HepG2 (cell line): ENCODE measurements at regions not wholly inside any gene's neighbourhood (a gene's known extent, or its start where the extent isn't known, plus 50 kb on each side); places are given as distances from the start of the nearest gene placed in this dataset.

Experiments
- ATAC-seq: fragments of 200-7000 bp; cut with Tn5 transposase; 3 replicates; pipeline ENCODE4 v1.9.1; 2020; ENCODE audit warnings: mild to moderate bottlenecking, moderate library complexity
- BruUV-seq: library from RNA; stranded (reverse); fragments of 400-500 nt; replicated peaks from 2 replicates; lab custom pipeline; 2021; lab: Mats Ljungman, UMichigan
- CTCF ChIA-PET: fragments of 300-600 bp; formaldehyde crosslinking; extraction: SDS; loops from one replicate; lab custom pipeline; 2021; ENCODE audit warnings: low total read pairs, inconsistent platforms, low intra/inter-chr PET ratio; lab: Yijun Ruan, JAX
- POLR2A ChIA-PET: fragments of 350-600 bp; sonication (Branson Sonifier 250); formaldehyde crosslinking; loops from one replicate; lab custom pipeline; 2020; ENCODE audit warnings: antibody characterized with exemption, inconsistent platforms; lab: Yijun Ruan, JAX
- DNase-seq: peaks from one replicate; pipeline ENCODE4 v3.0.0-alpha.2; 2015; ENCODE audit warnings: low spot score
- FAIRE-seq: peaks from 3 replicates; lab custom pipeline; 2011; peaks lifted over from hg19 to GRCh38; lab: Jason Lieb, UNC
- H2AFZ ChIP-seq: one replicate; pipeline ENCODE4 v1.6.1; 2011; ENCODE audit warnings: low read length, inconsistent platforms
- H3K27ac ChIP-seq: fragments of 300-600 bp; 3 replicates; pipeline ENCODE4 v1.8.0; 2011; ENCODE audit warnings: mixed run types, mild to moderate bottlenecking, mixed read lengths, low read length, inconsistent platforms; ENCODE audit not compliant: insufficient read depth; ENCODE audit errors: extremely low read length
- H3K27me3 ChIP-seq, 2 experiments: fragments of 200-600 bp in 1 of 2; 2 replicates in 1 of 2; 3 replicates in 1 of 2; pipeline versions ENCODE4 v1.6.0 to v1.8.0; 2011; ENCODE audit warnings: low read length in 2 of 2, mild to moderate bottlenecking in 2 of 2, moderate library complexity in 2 of 2, inconsistent platforms in 1 of 2; ENCODE audit not compliant: insufficient read depth in 2 of 2, control insufficient read depth in 1 of 2
- H3K36me3 ChIP-seq, 2 experiments: fragments of 200-600 bp in 1 of 2; replicated peaks in 1 of 2; 2 replicates in 1 of 2; 3 replicates in 1 of 2; pipeline versions ENCODE4 v1.5.1 to v1.8.0; 2011; ENCODE audit warnings: low read length in 2 of 2, inconsistent platforms in 1 of 2; ENCODE audit not compliant: insufficient read depth in 2 of 2, control insufficient read depth in 1 of 2
- H3K4me1 ChIP-seq: 2 replicates; pipeline ENCODE4 v1.5.1; 2012; ENCODE audit warnings: low read length, inconsistent platforms; ENCODE audit not compliant: insufficient read depth
- H3K4me2 ChIP-seq: 2 replicates; pipeline ENCODE4 v1.6.0; 2011; ENCODE audit warnings: low read depth, low read length, inconsistent platforms
- H3K4me3 ChIP-seq, 3 experiments: fragments of 200-600 bp in 1 of 3; sonication (generic), shearing (Covaris generic) in 1 of 3; replicated peaks in 1 of 3; 2 replicates each; pipeline ENCODE4 v1.5.1; 2011 to 2016; ENCODE audit warnings: low read length in 3 of 3, inconsistent platforms in 2 of 3, low read depth in 2 of 3, mild to moderate bottlenecking in 2 of 3, control low read depth in 1 of 3, mixed read lengths in 1 of 3; ENCODE audit not compliant: insufficient read depth in 1 of 3
- H3K79me2 ChIP-seq: one replicate; pipeline ENCODE4 v1.6.1; 2011; ENCODE audit warnings: low read length, inconsistent platforms; ENCODE audit not compliant: insufficient read depth
- H3K9ac ChIP-seq: 2 replicates; pipeline ENCODE4 v1.6.0; 2011; ENCODE audit warnings: mild to moderate bottlenecking, low read depth, low read length, inconsistent platforms; ENCODE audit not compliant: insufficient read depth
- H3K9me3 ChIP-seq: 2 replicates; pipeline ENCODE4 v1.5.1; 2012; ENCODE audit warnings: mild to moderate bottlenecking, low read length
- H4K20me1 ChIP-seq: 2 replicates; pipeline ENCODE4 v1.6.0; 2011; ENCODE audit warnings: inconsistent platforms, mild to moderate bottlenecking, low read length, moderate library complexity; ENCODE audit not compliant: insufficient read depth
- ATF7 ChIP-seq, 2 experiments: fragments of 450-650 bp in 1 of 2; sonication (generic) in 1 of 2; formaldehyde crosslinking in 1 of 2; IDR thresholded peaks; 2 replicates each; pipeline versions ENCODE4 v1.4.0 to v1.6.1; 2016 to 2020; ENCODE audit warnings: antibody characterized with exemption in 1 of 2, mild to moderate bottlenecking in 1 of 2, missing genetic modification reagents in 1 of 2
- EEA1 ChIP-seq: sonication (generic); formaldehyde crosslinking; IDR thresholded peaks from 2 replicates; pipeline ENCODE4 v1.5.1; 2020; ENCODE audit warnings: mild to moderate bottlenecking, missing genetic modification reagents, borderline replicate concordance
- ESRRA ChIP-seq: sonication (generic); formaldehyde crosslinking; IDR thresholded peaks from 2 replicates; pipeline ENCODE4 v1.5.1; 2020; ENCODE audit warnings: mild to moderate bottlenecking, low read depth, missing genetic modification reagents
- FOXC1 ChIP-seq: sonication (generic); formaldehyde crosslinking; IDR thresholded peaks from 2 replicates; pipeline ENCODE4 v1.8.0; 2022; ENCODE audit warnings: mild to moderate bottlenecking, missing genetic modification reagents, borderline replicate concordance
- HES4 ChIP-seq: sonication (generic); formaldehyde crosslinking; IDR thresholded peaks from 2 replicates; pipeline ENCODE4 v1.9.0; 2021; ENCODE audit warnings: mild to moderate bottlenecking, missing genetic modification reagents, borderline replicate concordance
- HNRNPH1 ChIP-seq: fragments of 200-400 bp; formaldehyde crosslinking; optimal IDR thresholded peaks from 2 replicates; pipeline ENCODE3; 2017; ENCODE audit warnings: mild to moderate bottlenecking, low read depth, low read length
- KDM2A ChIP-seq: sonication (generic); formaldehyde crosslinking; IDR thresholded peaks from 2 replicates; pipeline ENCODE4 v1.4.0; 2020; ENCODE audit warnings: low read depth, missing genetic modification reagents, borderline replicate concordance
- MIER2 ChIP-seq: IDR thresholded peaks from 2 replicates; pipeline ENCODE4 v1.6.1; 2016; ENCODE audit warnings: missing biosample characterization, missing genetic modification reagents
- MYNN ChIP-seq: sonication (generic); formaldehyde crosslinking; IDR thresholded peaks from 2 replicates; pipeline ENCODE4 v1.4.0; 2020; ENCODE audit warnings: mild to moderate bottlenecking, low read depth, missing genetic modification reagents
- NONO ChIP-seq, 2 experiments: fragments of 450-650 bp in 1 of 2; sonication (generic) in 1 of 2; formaldehyde crosslinking in 1 of 2; IDR thresholded peaks in 1 of 2; conservative IDR thresholded peaks in 1 of 2; 2 replicates each; pipeline versions ENCODE4 v1.6.1 to v1.8.0; 2017 to 2022; ENCODE audit warnings: mild to moderate bottlenecking in 1 of 2, missing genetic modification reagents in 1 of 2, moderate library complexity in 1 of 2
- NR0B2 ChIP-seq: sonication (generic); formaldehyde crosslinking; IDR thresholded peaks from 2 replicates; pipeline ENCODE4 v1.4.0; 2020; ENCODE audit warnings: mild to moderate bottlenecking, missing genetic modification reagents
- NR2C2 ChIP-seq: sonication (generic); formaldehyde crosslinking; IDR thresholded peaks from 2 replicates; pipeline ENCODE4 v1.4.0; 2020; ENCODE audit warnings: missing genetic modification reagents, mild to moderate bottlenecking, moderate library complexity, borderline replicate concordance
- ONECUT2 ChIP-seq: sonication (generic); formaldehyde crosslinking; IDR thresholded peaks from 2 replicates; pipeline ENCODE4 v1.4.0; 2020; ENCODE audit warnings: missing genetic modification reagents
- PTBP1 ChIP-seq: fragments of 200-400 bp; formaldehyde crosslinking; IDR thresholded peaks from 2 replicates; pipeline ENCODE4 v1.6.1; 2018; ENCODE audit warnings: low read length, low read depth; ENCODE audit not compliant: poor library complexity, severe bottlenecking
- SRSF9 ChIP-seq: fragments of 200-400 bp; formaldehyde crosslinking; IDR thresholded peaks from 2 replicates; pipeline ENCODE4 v1.6.1; 2018; ENCODE audit warnings: borderline replicate concordance, mild to moderate bottlenecking, low read depth, low read length; ENCODE audit not compliant: insufficient read depth, poor library complexity, severe bottlenecking
- TBX3 ChIP-seq: fragments of 450-650 bp; IDR thresholded peaks from 2 replicates; pipeline ENCODE4 v1.6.1; 2017; ENCODE audit warnings: antibody characterized with exemption, mild to moderate bottlenecking, inconsistent platforms, borderline replicate concordance
- ZBTB42 ChIP-seq: sonication (generic); formaldehyde crosslinking; IDR thresholded peaks from 2 replicates; pipeline ENCODE4 v1.5.0; 2020; ENCODE audit warnings: mild to moderate bottlenecking, missing genetic modification reagents
- ZNF101 ChIP-seq: sonication (generic); formaldehyde crosslinking; IDR thresholded peaks from 2 replicates; pipeline ENCODE4 v1.4.0; 2020; ENCODE audit warnings: mild to moderate bottlenecking, low read depth, missing genetic modification reagents, borderline replicate concordance
- ZNF343 ChIP-seq: sonication (generic); formaldehyde crosslinking; IDR thresholded peaks from 2 replicates; pipeline ENCODE4 v1.4.0; 2020; ENCODE audit warnings: mild to moderate bottlenecking, missing genetic modification reagents
- ZNF564 ChIP-seq: sonication (generic); formaldehyde crosslinking; IDR thresholded peaks from 2 replicates; pipeline ENCODE4 v1.8.1; 2023; ENCODE audit warnings: mild to moderate bottlenecking, missing genetic modification reagents
- in situ Hi-C: cut with HindIII; loops from 2 replicates; pipeline ENCODE4 v1.10.0; 2017; ENCODE audit warnings: low pct_unique_long_range_greater_than_20kb; ENCODE audit not compliant: extremely low pct_ligation_motif_present
- intact Hi-C: fragments of 100-400 bp; cut with micrococcal nuclease; formaldehyde crosslinking; loops from one replicate; pipeline ENCODE4 v1.10.0; 2022; ENCODE audit not compliant: unreplicated experiment
- TF ChIP-seq, protein P1 (sequence below): fragments of 450-650 bp; IDR thresholded peaks from 2 replicates; pipeline ENCODE4 v1.6.1; 2016
- TF ChIP-seq, protein P2 (sequence below): sonication (generic); formaldehyde crosslinking; IDR thresholded peaks from 2 replicates; pipeline ENCODE4 v1.8.1; 2023; ENCODE audit warnings: missing genetic modification reagents, mild to moderate bottlenecking, borderline replicate concordance

GRCh38 chr10:108346066-108346465, 1181.6 kb upstream of the SORCS1 start (continued):
- TF ChIP-seq, protein P1, sequence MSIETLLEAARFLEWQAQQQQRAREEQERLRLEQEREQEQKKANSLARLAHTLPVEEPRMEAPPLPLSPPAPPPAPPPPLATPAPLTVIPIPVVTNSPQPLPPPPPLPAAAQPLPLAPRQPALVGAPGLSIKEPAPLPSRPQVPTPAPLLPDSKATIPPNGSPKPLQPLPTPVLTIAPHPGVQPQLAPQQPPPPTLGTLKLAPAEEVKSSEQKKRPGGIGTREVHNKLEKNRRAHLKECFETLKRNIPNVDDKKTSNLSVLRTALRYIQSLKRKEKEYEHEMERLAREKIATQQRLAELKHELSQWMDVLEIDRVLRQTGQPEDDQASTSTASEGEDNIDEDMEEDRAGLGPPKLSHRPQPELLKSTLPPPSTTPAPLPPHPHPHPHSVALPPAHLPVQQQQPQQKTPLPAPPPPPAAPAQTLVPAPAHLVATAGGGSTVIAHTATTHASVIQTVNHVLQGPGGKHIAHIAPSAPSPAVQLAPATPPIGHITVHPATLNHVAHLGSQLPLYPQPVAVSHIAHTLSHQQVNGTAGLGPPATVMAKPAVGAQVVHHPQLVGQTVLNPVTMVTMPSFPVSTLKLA, result no peak
- TF ChIP-seq HNRNPH1, result no peak
- no peak for TF ChIP-seq NONO (IDR thresholded peaks at IDR 0.05)
- no peak for TF ChIP-seq NONO (CRISPR knock-in tag; conservative IDR thresholded peaks at IDR 0.05)
- no peak for TF ChIP-seq PTBP1
- TF ChIP-seq NR0B2, result no peak
- TF ChIP-seq KDM2A, result no peak

DNA sequence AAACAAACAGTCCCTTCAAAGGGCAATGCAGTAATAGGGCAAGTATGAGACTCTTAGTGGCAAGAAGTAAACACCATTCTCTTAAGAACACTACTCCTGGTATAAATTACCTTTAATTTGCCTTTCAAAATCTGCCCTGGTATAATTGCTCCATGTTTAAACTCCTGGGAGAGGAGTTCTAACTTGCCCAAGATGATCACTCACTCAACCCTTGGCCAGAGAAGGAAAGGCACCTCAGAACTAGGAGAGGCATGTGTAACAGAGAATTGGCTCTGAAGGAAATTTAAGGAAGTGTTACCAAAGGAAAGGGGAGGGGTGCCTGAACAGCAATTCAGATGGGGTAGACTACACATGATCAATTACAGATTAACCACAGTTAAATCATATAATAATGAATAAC, 1173.6 kb upstream of the SORCS1 start:
- ATAC-seq, result no peak
- no peaks in the 10 kb centered on the region for H3K27me3 ChIP-seq
- H4K20me1 ChIP-seq, result no peaks in the 10 kb centered on the region
- no peak overlapping the region for H3K27ac ChIP-seq
- TF ChIP-seq ZNF101 (no peak), MYNN (CRISPR knock-in tag) (no peak), ZNF564 (CRISPR knock-in tag) (no peak), FOXC1 (CRISPR knock-in tag) (no peak), ATF7 (IDR thresholded peaks at IDR 0.05) (no peak), ATF7 (CRISPR knock-in tag; IDR thresholded peaks at IDR 0.05) (no peak), SRSF9 (no peak), HES4 (CRISPR knock-in tag) (no peak), ESRRA (CRISPR knock-in tag) (no peak), ZNF343 (no peak), TBX3 (no peak), EEA1 (CRISPR knock-in tag) (no peak), ONECUT2 (CRISPR knock-in tag) (no peak), MIER2 (no peak), ZBTB42 (CRISPR knock-in tag) (no peak), NR2C2 (no peak)
- TF ChIP-seq, protein P2, sequence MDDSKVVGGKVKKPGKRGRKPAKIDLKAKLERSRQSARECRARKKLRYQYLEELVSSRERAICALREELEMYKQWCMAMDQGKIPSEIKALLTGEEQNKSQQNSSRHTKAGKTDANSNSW (CRISPR knock-in tag), result no peak
- H3K36me3 ChIP-seq, result no peaks in the 10 kb centered on the region
- DNase-seq, result no peak
- H3K79me2 ChIP-seq, result no peaks in the 10 kb centered on the region
- peaks cover 59% of the 10 kb centered on the region for H3K9me3 ChIP-seq
- BruUV-seq, result no TSS peak
- FAIRE-seq, result no peak
- no peak overlapping the region for H2AFZ ChIP-seq
- in situ Hi-C loops, result no loop called here
- H3K4me2 ChIP-seq, result no peak overlapping the region
- no peak overlapping the region for H3K9ac ChIP-seq
- POLR2A ChIA-PET, result no interaction called here
- intact Hi-C loops, result no loop called here
- H3K4me3 ChIP-seq, result no peak overlapping the region
- H3K4me1 ChIP-seq, result no peaks in the 10 kb centered on the region
- CTCF ChIA-PET, result no interaction called here
